Ovary (tissue), 3 donors: ENCODE measurements at regions not wholly inside any gene's neighbourhood (a gene's known extent, or its start where the extent isn't known, plus 50 kb on each side); places are given as distances from the start of the nearest gene placed in this dataset.

ENCODE experiments used
- POLR2A ChIP-seq: fragments of 450-650 bp; IDR thresholded peaks from one replicate; pipeline ENCODE4 v1.6.1; 2017; ENCODE audit warnings: antibody characterized with exemption, mild to moderate bottlenecking, moderate library complexity
- TF ChIP-seq, protein P1 (sequence below), 3 donors: fragments of 450-650 bp in 2 of 3; fragments of 200-600 bp in 1 of 3; IDR thresholded peaks; one replicate each; pipeline versions ENCODE4 v1.5.1 to v1.8.0; 2016 to 2022; ENCODE audit warnings: antibody characterized with exemption in 3 of 3, mild to moderate bottlenecking in 1 of 3
- donor health status: DM: no; HTN: no; CAD: no.

DNA sequence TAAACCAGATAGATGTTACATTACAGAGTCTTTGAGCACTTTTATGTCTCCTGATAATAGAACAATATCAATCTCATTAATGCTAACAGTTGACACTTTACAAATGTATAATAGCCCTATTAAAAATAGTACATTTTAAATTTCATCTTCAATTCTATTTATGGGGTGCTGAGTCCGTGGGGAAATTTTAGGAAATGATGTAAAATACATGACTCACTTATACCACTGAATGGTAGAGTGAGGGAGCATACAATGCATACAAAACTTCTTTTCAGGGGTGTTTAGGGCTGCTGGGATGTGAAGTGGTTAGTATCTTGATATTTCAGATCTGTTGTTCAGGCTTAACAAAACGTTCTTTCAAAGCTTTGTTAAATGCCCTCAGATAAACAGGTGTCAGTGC is 696.2 kb downstream of the TRAM1L1 start:
- TF ChIP-seq, protein P1, sequence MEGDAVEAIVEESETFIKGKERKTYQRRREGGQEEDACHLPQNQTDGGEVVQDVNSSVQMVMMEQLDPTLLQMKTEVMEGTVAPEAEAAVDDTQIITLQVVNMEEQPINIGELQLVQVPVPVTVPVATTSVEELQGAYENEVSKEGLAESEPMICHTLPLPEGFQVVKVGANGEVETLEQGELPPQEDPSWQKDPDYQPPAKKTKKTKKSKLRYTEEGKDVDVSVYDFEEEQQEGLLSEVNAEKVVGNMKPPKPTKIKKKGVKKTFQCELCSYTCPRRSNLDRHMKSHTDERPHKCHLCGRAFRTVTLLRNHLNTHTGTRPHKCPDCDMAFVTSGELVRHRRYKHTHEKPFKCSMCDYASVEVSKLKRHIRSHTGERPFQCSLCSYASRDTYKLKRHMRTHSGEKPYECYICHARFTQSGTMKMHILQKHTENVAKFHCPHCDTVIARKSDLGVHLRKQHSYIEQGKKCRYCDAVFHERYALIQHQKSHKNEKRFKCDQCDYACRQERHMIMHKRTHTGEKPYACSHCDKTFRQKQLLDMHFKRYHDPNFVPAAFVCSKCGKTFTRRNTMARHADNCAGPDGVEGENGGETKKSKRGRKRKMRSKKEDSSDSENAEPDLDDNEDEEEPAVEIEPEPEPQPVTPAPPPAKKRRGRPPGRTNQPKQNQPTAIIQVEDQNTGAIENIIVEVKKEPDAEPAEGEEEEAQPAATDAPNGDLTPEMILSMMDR (IDR thresholded peaks at IDR 0.05): no peak
- no peak for TF ChIP-seq POLR2A
